GM18499 (cell line): ENCODE measurements at regions not wholly inside any gene's neighbourhood (a gene's known extent, or its start where the extent isn't known, plus 50 kb on each side); places are given as distances from the start of the nearest gene placed in this dataset.

Source experiments
- ATAC-seq: cut with Tn5 transposase; IDR thresholded peaks from one replicate; pipeline ENCODE4 v1.9.1; 2021; ENCODE audit warnings: moderate number of reproducible peaks; ENCODE audit not compliant: insufficient read depth, unreplicated experiment

- ATAC-seq: no peak
These were observed 239.8 kb upstream of the FAR2 start for GRCh38 chr12:28909291-28909690.

GRCh38 chr12:28925719-28926376 is 223.2 kb upstream of the FAR2 start:
- ATAC-seq: no peak

GRCh38 chr12:28930704-28931103 is 218.4 kb upstream of the FAR2 start:
- ATAC-seq: no peak

- ATAC-seq: no peak
These were observed 215.9 kb upstream of the FAR2 start for GRCh38 chr12:28933176-28933575.

GRCh38 chr12:28933864-28934527 is 215.1 kb upstream of the FAR2 start:
- ATAC-seq: no peak

- no peak for ATAC-seq
These were observed 212.9 kb upstream of the FAR2 start for GRCh38 chr12:28936221-28936620.

GRCh38 chr12:28936711-28937110 is 212.4 kb upstream of the FAR2 start:
- ATAC-seq: no peak

- no peak for ATAC-seq
These were observed 211.9 kb upstream of the FAR2 start for GRCh38 chr12:28937196-28937595.

- no peak for ATAC-seq
These were observed 211.0 kb upstream of the FAR2 start for GRCh38 chr12:28938056-28938455.

- no peak for ATAC-seq
These were observed 210.4 kb upstream of the FAR2 start for GRCh38 chr12:28938581-28939235.

- no peak for ATAC-seq
These were observed 209.7 kb upstream of the FAR2 start for GRCh38 chr12:28939427-28939826.

- ATAC-seq: no peak
These were observed 207.8 kb upstream of the FAR2 start for GRCh38 chr12:28941248-28941647.

GRCh38 chr12:28946361-28946760 is 202.7 kb upstream of the FAR2 start:
- ATAC-seq: no peak

- no peak for ATAC-seq
These were observed 200.4 kb upstream of the FAR2 start for GRCh38 chr12:28948685-28949084.

- ATAC-seq: no peak
These were observed 199.9 kb upstream of the FAR2 start for GRCh38 chr12:28949184-28949583.

- no peak for ATAC-seq
These were observed 199.0 kb upstream of the FAR2 start for GRCh38 chr12:28950049-28950448.

GRCh38 chr12:28951935-28952334 is 197.1 kb upstream of the FAR2 start:
- ATAC-seq: no peak

GRCh38 chr12:28954333-28954732 is 194.7 kb upstream of the FAR2 start:
- no peak for ATAC-seq

- no peak for ATAC-seq
These were observed 193.6 kb upstream of the FAR2 start for GRCh38 chr12:28955491-28955890.

- ATAC-seq: no peak
These were observed 193.1 kb upstream of the FAR2 start for GRCh38 chr12:28955931-28956330.

- ATAC-seq: no peak
These were observed 190.4 kb upstream of the FAR2 start for GRCh38 chr12:28958553-28959195.
